H1 (cell line): ENCODE measurements at regions not wholly inside any gene's neighbourhood (a gene's known extent, or its start where the extent isn't known, plus 50 kb on each side); places are given as distances from the start of the nearest gene placed in this dataset.
A peak's percentile ranks its signal among the peaks of the same experiment; 100 is the strongest.

Experiments used
- CTCF ChIA-PET: fragments of 300-600 bp; sonication (Branson Sonifier 250); formaldehyde crosslinking; loops from one replicate; lab custom pipeline; 2021; ENCODE audit not compliant: partially characterized antibody; lab: Charles Lee
- POLR2A ChIA-PET: fragments of 300-600 bp; sonication (Branson Sonifier 250); formaldehyde crosslinking; loops from one replicate; lab custom pipeline; 2021; ENCODE audit warnings: inconsistent platforms; ENCODE audit not compliant: partially characterized antibody; lab: Charles Lee
- DNase-seq, 2 experiments: peaks; one replicate each; pipeline versions ENCODE4 v3.0.0 to v3.0.0-alpha.2; 2010 to 2022; ENCODE audit warnings: low spot score in 2 of 2, low read depth in 1 of 2, mixed read lengths in 1 of 2
- FAIRE-seq: peaks from 2 replicates; lab custom pipeline; 2011; peaks lifted over from hg19 to GRCh38; lab: Jason Lieb, UNC
- H2AFZ ChIP-seq: 2 replicates; pipeline ENCODE4 v1.8.1; 2012; ENCODE audit warnings: low read length, inconsistent platforms
- H2AK5ac ChIP-seq: 2 replicates; pipeline ENCODE4 v1.6.1; 2013; ENCODE audit warnings: low read depth, low read length
- H2BK120ac ChIP-seq: replicated peaks from 2 replicates; pipeline ENCODE3; 2013; ENCODE audit warnings: low read depth, low read length, inconsistent platforms
- H2BK12ac ChIP-seq: 2 replicates; pipeline ENCODE4 v1.6.1; 2013; ENCODE audit warnings: low read depth, low read length
- H2BK15ac ChIP-seq: 2 replicates; pipeline ENCODE4 v1.6.1; 2013; ENCODE audit warnings: low read length
- H2BK20ac ChIP-seq: 2 replicates; pipeline ENCODE4 v1.6.1; 2013; ENCODE audit warnings: low read length
- H2BK5ac ChIP-seq: 2 replicates; pipeline ENCODE4 v1.6.1; 2013; ENCODE audit warnings: low read depth, low read length
- H3K14ac ChIP-seq: 2 replicates; pipeline ENCODE4 v1.6.1; 2013; ENCODE audit warnings: inconsistent platforms; ENCODE audit not compliant: insufficient read length
- H3K18ac ChIP-seq: 2 replicates; pipeline ENCODE4 v1.6.1; 2013; ENCODE audit warnings: low read length; ENCODE audit errors: extremely low read depth
- H3K23ac ChIP-seq: 2 replicates; pipeline ENCODE4 v1.6.1; 2013; ENCODE audit warnings: inconsistent platforms; ENCODE audit not compliant: insufficient read length
- H3K23me2 ChIP-seq: 2 replicates; pipeline ENCODE4 v1.6.1; 2013; ENCODE audit warnings: low read depth, low read length
- H3K27ac ChIP-seq: 2 replicates; pipeline ENCODE4 v1.6.1; 2011; ENCODE audit warnings: low read depth, low read length, inconsistent platforms
- H3K27me3 ChIP-seq, 4 experiments: replicated peaks in 1 of 4; 1 replicate in 1 of 4; 2 replicates in 3 of 4; pipeline versions ENCODE4 v1.6.1 to v1.8.1; 2011 to 2013; ENCODE audit warnings: low read length in 3 of 4, mild to moderate bottlenecking in 3 of 4, inconsistent platforms in 2 of 4, mixed read lengths in 2 of 4, moderate library complexity in 1 of 4; ENCODE audit not compliant: control insufficient read depth in 3 of 4, insufficient read depth in 3 of 4; ENCODE audit errors: extremely low read depth in 1 of 4
- H3K36me3 ChIP-seq, 4 experiments: 2 replicates each; pipeline versions ENCODE4 v1.6.1 to v1.8.1; 2011 to 2013; ENCODE audit warnings: mild to moderate bottlenecking in 4 of 4, low read length in 3 of 4, moderate library complexity in 2 of 4, control low read depth in 1 of 4, inconsistent platforms in 1 of 4; ENCODE audit not compliant: insufficient read depth in 4 of 4, control insufficient read depth in 2 of 4
- H3K4ac ChIP-seq: replicated peaks from 2 replicates; pipeline ENCODE3; 2013; ENCODE audit warnings: low read length, low read depth, mixed read lengths, inconsistent platforms; ENCODE audit not compliant: insufficient read length
- H3K4me1 ChIP-seq, 4 experiments: replicated peaks in 1 of 4; 1 replicate in 1 of 4; 2 replicates in 3 of 4; pipeline versions ENCODE4 v1.6.1 to v1.8.1; 2011 to 2013; ENCODE audit warnings: low read length in 3 of 4, inconsistent platforms in 2 of 4, mixed read lengths in 1 of 4; ENCODE audit not compliant: insufficient read depth in 4 of 4, control insufficient read depth in 3 of 4
- H3K4me2 ChIP-seq, 2 experiments: 2 replicates each; pipeline versions ENCODE4 v1.6.1 to v1.8.1; 2011 to 2013; ENCODE audit warnings: low read depth in 2 of 2, low read length in 2 of 2, control low read depth in 1 of 2, inconsistent platforms in 1 of 2, mild to moderate bottlenecking in 1 of 2; ENCODE audit not compliant: insufficient read depth in 1 of 2
- H3K4me3 ChIP-seq, 4 experiments: fragments of 200-600, 300-600 bp in 1 of 4; sonication (generic), shearing (Covaris generic), sonication (Bioruptor Twin) in 1 of 4; 2 replicates each; pipeline versions ENCODE4 v1.5.1 to v1.8.1; 2011 to 2016; ENCODE audit warnings: low read length in 4 of 4, low read depth in 3 of 4, control low read depth in 2 of 4, inconsistent platforms in 2 of 4, mild to moderate bottlenecking in 2 of 4, mixed read lengths in 1 of 4, moderate library complexity in 1 of 4; ENCODE audit not compliant: insufficient read depth in 2 of 4; ENCODE audit errors: extremely low read depth in 1 of 4
- H3K56ac ChIP-seq: replicated peaks from 2 replicates; pipeline ENCODE3; 2013; ENCODE audit warnings: low read depth, mild to moderate bottlenecking, mixed read lengths, low read length, inconsistent platforms; ENCODE audit not compliant: insufficient read length
- H3K79me1 ChIP-seq: 2 replicates; pipeline ENCODE4 v1.6.1; 2013; ENCODE audit warnings: low read depth, low read length, control low read depth
- H3K79me2 ChIP-seq, 2 experiments: 2 replicates each; pipeline versions ENCODE4 v1.6.1 to v1.8.1; 2012 to 2013; ENCODE audit warnings: low read length in 2 of 2, mild to moderate bottlenecking in 2 of 2, inconsistent platforms in 1 of 2; ENCODE audit not compliant: insufficient read depth in 2 of 2, control insufficient read depth in 1 of 2
- H3K9ac ChIP-seq, 4 experiments: replicated peaks in 1 of 4; 1 replicate in 1 of 4; 2 replicates in 3 of 4; pipeline versions ENCODE4 v1.6.1 to v1.8.1; 2011 to 2013; ENCODE audit warnings: low read depth in 3 of 4, low read length in 3 of 4, control low read depth in 2 of 4, mild to moderate bottlenecking in 2 of 4, moderate library complexity in 2 of 4, inconsistent platforms in 1 of 4; ENCODE audit errors: extremely low read depth in 1 of 4
- H3K9me3 ChIP-seq, 2 experiments: 2 replicates each; pipeline versions ENCODE4 v1.6.1 to v1.8.1; 2012 to 2013; ENCODE audit warnings: mild to moderate bottlenecking in 2 of 2, moderate library complexity in 2 of 2, control low read depth in 1 of 2, inconsistent platforms in 1 of 2, low read depth in 1 of 2, low read length in 1 of 2, mixed read lengths in 1 of 2; ENCODE audit not compliant: insufficient read depth in 2 of 2
- H4K20me1 ChIP-seq, 2 experiments: replicated peaks in 1 of 2; 2 replicates each; pipeline versions ENCODE3 to v1.8.1; 2011 to 2013; ENCODE audit warnings: inconsistent platforms in 2 of 2, low read length in 2 of 2, mild to moderate bottlenecking in 1 of 2; ENCODE audit not compliant: insufficient read depth in 2 of 2, control insufficient read depth in 1 of 2
- H4K5ac ChIP-seq: 2 replicates; pipeline ENCODE4 v1.6.1; 2013; ENCODE audit warnings: low read length, low read depth, mixed read lengths, inconsistent platforms; ENCODE audit not compliant: insufficient read length
- H4K8ac ChIP-seq: 2 replicates; pipeline ENCODE4 v1.8.0; 2013; ENCODE audit warnings: mild to moderate bottlenecking, moderate library complexity, low read length, inconsistent platforms; ENCODE audit not compliant: insufficient read depth; ENCODE audit errors: extremely low read depth
- H4K91ac ChIP-seq: replicated peaks from 2 replicates; pipeline ENCODE3; 2013; ENCODE audit warnings: low read length, mixed read lengths, inconsistent platforms; ENCODE audit not compliant: insufficient read length
- BACH1 ChIP-seq: IDR thresholded peaks from 2 replicates; pipeline ENCODE4 v1.6.1; 2012; ENCODE audit warnings: low read length, improper control_type of control experiment
- GTF2F1 ChIP-seq: IDR thresholded peaks from 2 replicates; pipeline ENCODE4 v1.6.1; 2012; ENCODE audit warnings: low read depth, low read length, improper control_type of control experiment, borderline replicate concordance
- HDAC2 ChIP-seq, 2 experiments: fragments of 300-600 bp in 1 of 2; sonication (generic) in 1 of 2; IDR thresholded peaks; 2 replicates each; pipeline ENCODE4 v1.6.1; 2011 to 2012; ENCODE audit warnings: low read depth in 2 of 2, low read length in 2 of 2, mild to moderate bottlenecking in 2 of 2, moderate library complexity in 2 of 2, borderline replicate concordance in 1 of 2, inconsistent platforms in 1 of 2
- KDM1A ChIP-seq: fragments of 200-600, 300-600 bp; sonication (generic); IDR thresholded peaks from 2 replicates; pipeline ENCODE4 v1.7.1; 2016; ENCODE audit warnings: mild to moderate bottlenecking, low read length, borderline replicate concordance
- WGBS, 2 experiments: shearing (Covaris generic) in 1 of 2; methylation state at CpG; one replicate each; pipeline versions ENCODE4 v1.1.6 to v1.1.7; 2013 to 2015; ENCODE audit warnings: low lambda C conversion rate in 2 of 2, mixed read lengths in 2 of 2, inconsistent platforms in 1 of 2, low coverage in 1 of 2, missing lambda C conversion rate in 1 of 2; ENCODE audit not compliant: insufficient replicate concordance in 2 of 2, insufficient coverage in 1 of 2, insufficient read length in 1 of 2; ENCODE audit errors: extremely low coverage in 1 of 2, missing lambda C conversion rate in 1 of 2; 5-methylcytosine and 5-hydroxymethylcytosine counted together

- Histone ChIP-seq H2BK20ac (no peak overlapping the region), H3K14ac (no peak overlapping the region), H3K23ac (no peak overlapping the region), H2BK5ac (no peak overlapping the region), H3K36me3 (no peaks in the 10 kb centered on the region), H3K56ac (no peak overlapping the region), H4K5ac (no peak overlapping the region), H3K23me2 (no peaks in the 10 kb centered on the region), H3K4me3 (peak overlapping the region in 1 of 4 experiments; percentile 30; a peak in 1 of 8 replicates), H3K18ac (no peak overlapping the region), H2AK5ac (no peak overlapping the region), H4K20me1 (no peaks in the 10 kb centered on the region), H3K9ac (no peak overlapping the region), H3K27me3 (no peaks in the 10 kb centered on the region), H4K91ac (no peak overlapping the region), H3K79me1 (no peaks in the 10 kb centered on the region), H3K79me2 (peaks cover 0 to 2% of the 10 kb centered on the region in 2 experiments; a peak in 1 of 4 replicates), H3K27ac (no peak overlapping the region), H3K4me2 (peak overlapping the region; percentile 27 to 49), H3K9me3 (no peaks in the 10 kb centered on the region), H2BK120ac (no peak overlapping the region), H2BK12ac (no peak overlapping the region), H3K4me1 (peaks cover 0 to 10% (median under 1%) of the 10 kb centered on the region in 4 experiments; a peak in 3 of 7 replicates), H2AFZ (no peak overlapping the region), H3K4ac (no peak overlapping the region), H2BK15ac (no peak overlapping the region), H4K8ac (no peak overlapping the region)
- CTCF ChIA-PET, result no interaction called here
- 16% methylated on average over 14 of the region's 14 CpGs; no CpG with 5 or more reads in 1 of the 2 experiments for WGBS, 2 experiments
- FAIRE-seq (no peak), DNase-seq (no peak)
- POLR2A ChIA-PET, result no interaction called here
- TF ChIP-seq HDAC2 (IDR thresholded peaks at IDR 0.05; ENCODE audit: borderline replicate concordance in 1 of 2, low read depth in 2 of 2, low read length in 2 of 2) (no peak), KDM1A (no peak), GTF2F1 (no peak), BACH1 (no peak)
Measured at GRCh38 chrX:18098763-18099162, 121.9 kb downstream of the BEND2 start.
